ENCODE measurements at regions not wholly inside any gene's neighbourhood (a gene's known extent, or its start where the extent isn't known, plus 50 kb on each side); places are given as distances from the start of the nearest gene placed in this dataset.
A peak's percentile ranks its signal among the peaks of the same experiment; 100 is the strongest.

GRCh38 chr18:73647391-73647790, 500.2 kb downstream of the FBXO15 start:
- DNase-seq (ENCODE audit: low read depth in 2 of 2), result no peak

DNA sequence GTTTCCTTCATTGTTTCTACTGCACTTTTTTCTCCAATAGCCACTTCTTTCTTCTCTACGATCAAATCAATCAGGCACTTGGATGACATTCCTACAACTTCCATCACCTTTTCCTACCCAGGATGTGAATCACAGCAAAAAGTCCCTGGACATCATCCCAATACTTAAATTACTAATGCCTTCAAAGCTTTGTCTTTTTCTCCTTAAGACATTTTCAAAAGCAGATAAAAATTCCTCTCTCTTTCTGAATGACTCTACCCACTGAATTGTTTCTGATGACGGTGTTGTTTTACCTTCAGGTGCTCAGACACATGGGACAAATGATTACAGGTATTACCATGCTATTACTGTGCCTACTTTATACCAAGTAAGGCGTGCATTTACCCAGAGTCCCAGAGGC, 500.9 kb downstream of the FBXO15 start:
- peak in 1 of 2 donors; percentile 79 for DNase-seq (ENCODE audit: low read depth in 2 of 2)

- peak in 1 of 2 donors; percentile 18 for DNase-seq (ENCODE audit: low read depth in 2 of 2)
These were observed 501.4 kb downstream of the FBXO15 start for GRCh38 chr18:73646196-73646595.

GRCh38 chr18:73645160-73645715, 502.4 kb downstream of the FBXO15 start:
- DNase-seq (ENCODE audit: low read depth in 2 of 2), result peak in 1 of 2 donors; percentile 55

- no peak for DNase-seq (ENCODE audit: low read depth in 2 of 2)
These were observed 507.8 kb downstream of the FBXO15 start for GRCh38 chr18:73639788-73640187.

GRCh38 chr18:73638709-73639108, 508.9 kb downstream of the FBXO15 start:
- no peak for DNase-seq (ENCODE audit: low read depth in 2 of 2)

DNA sequence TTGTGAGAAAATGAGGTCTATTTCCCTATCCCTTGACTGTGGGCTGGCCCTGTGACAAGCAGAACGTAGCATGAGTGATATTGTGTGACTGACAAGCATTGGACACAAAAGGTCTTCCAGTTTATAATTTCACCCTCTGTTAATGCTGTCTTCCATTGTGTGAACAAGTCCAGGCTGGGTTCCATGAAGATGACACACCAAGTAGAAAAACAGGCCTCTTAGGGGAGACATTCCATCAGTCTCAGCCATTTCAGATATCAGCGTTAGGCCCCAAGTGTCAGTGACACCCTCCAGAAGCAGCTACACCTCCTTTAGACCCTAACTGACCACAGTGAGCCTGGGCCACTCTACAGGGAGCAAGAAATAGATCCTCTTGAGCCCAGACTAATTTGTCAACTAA, 511.3 kb downstream of the FBXO15 start:
- no peak for DNase-seq (ENCODE audit: low read depth in 2 of 2)

GRCh38 chr18:73626859-73627258, 520.8 kb downstream of the FBXO15 start:
- peak in 1 of 2 donors; percentile 42 for DNase-seq (ENCODE audit: low read depth in 2 of 2)

DNA sequence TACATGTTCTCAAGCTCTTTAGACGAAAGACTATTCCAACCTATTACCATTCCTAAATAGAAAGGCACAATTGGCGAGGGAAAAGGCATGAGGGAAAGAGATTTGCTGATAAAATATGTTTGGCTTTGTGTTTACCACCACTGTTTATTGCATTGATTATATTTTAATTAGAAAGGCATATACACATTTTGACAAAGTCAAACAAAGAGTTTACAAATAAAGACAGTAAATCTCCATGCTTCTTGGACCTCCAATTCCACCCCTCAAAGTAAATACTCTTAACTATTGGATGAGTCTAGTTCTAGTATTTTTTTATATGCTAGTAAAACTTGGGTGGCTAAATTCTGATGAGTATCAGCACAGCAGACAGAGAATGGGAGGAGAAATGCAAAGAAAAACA, 521.4 kb downstream of the FBXO15 start:
- no peak for DNase-seq (ENCODE audit: low read depth in 2 of 2)

DNA sequence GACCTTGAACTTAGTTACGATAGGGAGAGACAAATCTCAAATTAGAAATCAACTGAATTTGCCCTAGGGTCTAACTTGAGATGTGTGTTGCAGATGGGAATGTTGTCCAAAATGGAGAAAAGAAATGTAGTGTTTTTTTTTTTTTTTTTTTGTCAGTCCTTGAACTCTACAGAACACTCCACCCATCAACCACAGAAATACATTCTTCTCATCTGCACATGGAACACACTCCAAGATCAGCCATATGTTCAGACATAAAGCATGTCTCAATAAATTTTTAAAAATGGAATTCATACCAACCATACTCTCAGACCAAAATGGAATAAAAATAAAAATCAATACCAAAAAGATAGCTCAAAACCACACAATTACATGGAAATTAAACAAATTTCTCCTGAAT, 526.5 kb downstream of the FBXO15 start:
- DNase-seq (ENCODE audit: low read depth in 2 of 2), result no peak

GRCh38 chr18:73617981-73618380, 529.7 kb downstream of the FBXO15 start:
- no peak for DNase-seq (ENCODE audit: low read depth in 2 of 2)

DNA sequence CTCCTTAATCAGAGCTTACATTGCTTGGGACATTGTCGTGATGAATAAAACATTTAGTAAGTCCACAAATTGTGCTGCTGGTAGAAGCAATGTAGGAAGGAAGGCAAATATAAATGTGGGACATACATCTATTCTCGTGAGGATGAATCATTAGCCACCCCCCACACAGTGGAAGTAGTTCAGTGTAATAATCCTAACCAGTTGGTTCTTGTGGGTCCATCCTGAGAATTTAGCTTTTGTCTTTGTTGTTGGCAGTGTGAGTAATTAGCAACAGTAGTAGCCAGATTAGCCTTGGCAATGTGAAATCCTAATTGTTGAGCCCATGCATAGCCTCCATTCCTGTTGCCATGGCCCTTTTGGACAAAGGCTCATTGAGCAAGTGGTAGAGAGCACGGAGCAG, 532.1 kb downstream of the FBXO15 start:
- DNase-seq (ENCODE audit: low read depth in 2 of 2), result no peak

DNA sequence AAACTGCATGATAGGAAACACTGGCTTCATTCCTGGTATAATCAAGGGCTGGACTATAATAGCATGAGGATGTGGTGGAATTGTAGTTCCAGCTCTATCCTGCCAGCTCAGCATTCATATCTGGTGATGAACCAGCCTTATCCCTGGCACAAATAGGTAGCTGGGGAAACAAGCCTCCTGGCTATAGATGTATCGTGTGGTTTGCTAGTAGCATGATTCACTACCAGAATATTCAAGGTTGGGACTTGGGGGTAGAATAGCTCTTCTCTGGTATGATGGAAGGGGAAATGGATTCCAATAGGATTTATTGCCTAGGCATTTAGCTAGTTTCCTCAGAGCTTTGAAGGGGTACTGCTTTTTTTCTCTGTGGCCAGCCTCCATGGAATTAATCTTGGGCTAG, 532.8 kb downstream of the FBXO15 start:
- DNase-seq (ENCODE audit: low read depth in 2 of 2), result no peak

- no peak for DNase-seq (ENCODE audit: low read depth in 2 of 2)
These were observed 533.8 kb downstream of the FBXO15 start for GRCh38 chr18:73613706-73614340.

- DNase-seq (ENCODE audit: low read depth in 2 of 2), result no peak
These were observed 549.6 kb downstream of the FBXO15 start for GRCh38 chr18:73597832-73598615.

DNA sequence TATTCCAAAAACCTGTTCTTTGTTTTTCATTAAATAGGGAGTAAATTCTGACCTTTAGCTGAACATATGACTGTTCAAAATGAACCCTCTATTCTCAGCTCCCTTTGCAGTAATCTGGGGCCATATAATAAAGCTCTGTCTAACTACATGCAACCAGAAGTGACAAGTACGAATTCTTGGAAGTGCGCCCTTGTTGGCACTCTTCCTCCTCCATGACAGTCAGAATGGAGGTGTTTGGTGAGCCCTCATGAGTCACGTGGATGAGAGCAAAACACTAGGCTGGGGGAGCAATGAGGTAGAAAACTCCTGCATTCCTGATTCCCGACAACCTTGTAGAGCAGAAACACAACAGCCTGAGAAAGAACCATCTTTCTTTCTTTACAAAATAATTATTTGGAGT, 552.9 kb downstream of the FBXO15 start:
- DNase-seq (ENCODE audit: low read depth in 2 of 2), result no peak

DNA sequence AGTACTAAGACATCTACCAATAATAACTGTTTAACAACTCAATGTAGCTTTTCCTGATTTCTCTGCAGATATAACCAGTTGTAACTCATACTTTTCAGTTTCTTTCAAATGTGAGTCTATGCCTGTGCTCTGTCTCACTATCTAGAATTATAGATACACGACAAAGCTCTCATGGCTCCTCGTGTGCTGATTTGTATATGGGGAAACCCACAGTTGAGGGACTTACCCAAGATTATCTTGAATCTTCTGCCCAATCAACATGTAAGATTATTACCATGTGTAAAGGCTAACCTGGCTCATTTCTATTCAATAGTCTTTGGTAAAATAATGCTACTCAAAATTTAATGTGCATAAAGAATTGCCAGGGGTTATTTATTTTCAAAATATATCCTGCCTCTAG, 554.4 kb downstream of the FBXO15 start:
- no peak for DNase-seq (ENCODE audit: low read depth in 2 of 2)

- DNase-seq (ENCODE audit: low read depth in 2 of 2), result no peak
These were observed 556.7 kb downstream of the FBXO15 start for GRCh38 chr18:73590950-73591349.

DNA sequence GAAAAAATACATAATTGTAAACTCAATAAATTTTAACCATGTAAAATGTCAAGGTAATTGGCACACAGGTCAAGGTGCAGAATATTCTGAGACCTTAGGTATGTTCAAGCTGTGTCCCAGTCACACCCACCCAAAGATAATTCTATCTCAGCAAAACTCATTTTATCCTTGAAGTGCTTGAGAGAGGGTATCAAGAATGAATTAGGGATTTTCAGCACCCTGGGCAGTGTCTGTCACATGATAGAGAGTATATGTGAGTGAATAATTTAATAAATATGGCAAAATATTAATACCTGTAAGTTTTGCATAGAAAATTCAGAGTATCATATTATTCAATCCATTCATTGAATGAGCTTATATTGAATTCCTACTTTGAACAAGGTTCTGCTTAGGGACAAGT, 567.9 kb downstream of the FBXO15 start:
- no peak for DNase-seq (ENCODE audit: low read depth in 2 of 2)

- no peak for DNase-seq (ENCODE audit: low read depth in 2 of 2)
These were observed 570.3 kb downstream of the FBXO15 start for GRCh38 chr18:73577365-73577764.

DNA sequence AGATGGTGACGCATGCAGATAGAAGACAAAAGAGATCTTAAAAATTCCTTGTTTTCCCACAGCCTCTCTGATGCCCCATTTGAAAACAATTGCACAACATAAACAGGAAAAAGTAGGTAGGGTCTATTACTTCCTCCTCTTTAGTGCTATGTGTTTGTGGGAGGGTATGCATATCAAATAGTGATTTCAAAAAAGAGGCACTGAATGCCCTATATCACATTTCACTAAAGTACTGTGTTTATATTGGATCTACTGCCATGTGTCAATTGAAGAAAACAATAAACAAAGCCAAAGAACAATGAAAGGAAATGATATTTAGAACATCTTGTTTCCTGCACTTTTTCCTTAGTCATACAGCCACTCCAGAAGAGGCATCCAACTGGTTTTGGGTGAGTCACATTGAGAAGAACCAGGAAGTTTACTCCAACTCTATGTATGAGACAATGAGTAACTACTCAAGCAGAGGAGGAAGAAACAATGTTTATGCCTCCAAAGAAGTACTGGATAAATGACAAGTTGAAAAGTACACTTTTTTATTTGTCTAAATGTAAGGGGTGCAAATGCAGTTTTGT, 583.6 kb downstream of the FBXO15 start:
- peak; percentile 68 to 90 for DNase-seq (ENCODE audit: low read depth in 2 of 2)

- peak in 1 of 2 donors; percentile 2 for DNase-seq (ENCODE audit: low read depth in 2 of 2)
These were observed 584.3 kb downstream of the FBXO15 start for GRCh38 chr18:73563345-73563744.

GRCh38 chr18:73556904-73557303, 590.7 kb downstream of the FBXO15 start:
- no peak for DNase-seq (ENCODE audit: low read depth in 2 of 2)

Measured in dermis microvascular lymphatic vessel endothelial cell (primary cell).